ENCODE measurements at regions not wholly inside any gene's neighbourhood (a gene's known extent, or its start where the extent isn't known, plus 50 kb on each side); places are given as distances from the start of the nearest gene placed in this dataset.

DNA sequence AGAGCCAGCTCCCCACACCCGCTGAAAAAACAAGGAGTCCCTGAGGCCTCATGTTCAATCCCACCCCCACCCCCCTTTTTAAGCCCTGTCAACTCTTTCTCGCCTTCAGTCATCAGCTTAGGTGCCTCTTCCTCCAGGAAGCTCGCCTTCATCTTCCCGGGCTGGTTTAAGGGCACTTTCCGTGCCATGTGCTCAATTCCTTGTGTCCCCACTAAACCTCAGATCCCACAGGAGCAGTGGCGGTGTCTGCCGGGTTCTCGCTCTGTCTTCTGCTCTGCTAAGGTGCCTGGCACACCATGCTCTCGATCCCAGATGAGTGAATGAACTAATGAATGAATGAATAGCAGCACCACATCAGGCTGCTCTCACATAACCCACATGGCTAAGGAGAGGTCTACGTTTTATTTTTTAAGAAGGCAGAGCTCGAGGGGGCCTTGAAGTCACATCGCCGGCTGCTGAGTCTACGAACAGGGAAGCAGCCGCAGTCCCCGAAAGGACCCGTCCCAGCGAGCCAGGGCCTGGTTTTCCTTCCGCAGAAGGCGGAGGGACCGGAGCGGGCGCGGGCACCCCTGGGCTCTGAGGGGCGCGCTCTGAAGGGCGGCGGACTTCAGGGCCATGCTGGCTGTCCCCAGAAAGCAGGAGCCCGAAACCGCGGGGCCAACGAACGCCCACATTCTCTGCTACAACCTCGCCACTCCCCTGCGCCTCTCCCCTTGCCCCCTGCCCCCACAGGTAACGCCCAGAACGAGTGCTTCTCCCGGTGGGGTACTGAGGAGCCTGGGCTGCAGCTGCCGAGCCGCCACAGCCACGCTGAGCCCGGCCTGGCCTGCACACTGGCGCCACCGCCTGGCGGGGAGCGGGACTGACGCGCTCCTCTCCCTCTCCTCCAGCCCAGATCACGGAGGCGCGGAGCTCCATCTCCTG is 73.4 kb upstream of the KCNMA1 start:
- peak; percentile 78 for DNase-seq

DNA sequence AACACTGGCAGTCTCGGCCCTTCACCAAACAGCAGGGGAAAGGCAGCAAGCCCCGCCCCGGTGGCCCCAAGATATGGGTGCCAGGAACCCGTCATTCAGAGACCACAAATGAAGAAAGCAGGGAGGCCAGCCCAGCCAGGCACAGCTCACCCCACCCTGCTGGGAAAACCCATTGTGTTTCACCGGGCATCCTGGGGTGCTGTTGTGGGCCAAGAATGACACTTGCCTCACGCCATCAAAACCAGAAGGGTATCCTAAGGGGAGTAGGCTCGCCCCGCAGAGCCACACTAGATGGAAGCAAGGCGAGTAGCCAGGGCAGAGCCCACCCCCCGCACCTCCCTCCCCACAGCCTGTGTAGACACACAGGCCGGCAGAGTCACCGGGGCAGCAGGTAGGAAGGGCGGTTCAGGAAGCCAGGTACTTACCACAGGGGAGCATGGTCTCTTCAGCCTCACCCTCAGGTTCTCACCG is 72.5 kb upstream of the KCNMA1 start:
- no peak for DNase-seq

DNA sequence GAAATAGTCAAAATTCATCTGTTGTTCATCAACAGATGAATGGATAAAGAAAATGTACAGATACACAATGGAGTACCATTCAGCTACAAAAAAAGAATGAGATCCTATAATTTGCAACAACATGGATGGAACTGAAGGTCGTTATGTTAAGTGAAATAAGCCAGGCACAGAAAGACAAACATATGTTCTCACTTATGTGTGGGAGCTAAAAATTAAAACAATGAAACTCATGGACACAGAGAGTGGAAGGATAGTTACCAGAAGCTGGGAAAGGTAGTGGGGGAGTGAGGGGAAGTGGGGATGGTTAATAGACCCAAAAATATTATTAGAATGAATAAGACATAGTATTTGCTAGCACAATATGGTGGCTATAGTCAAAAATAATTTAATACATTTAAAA is 70.0 kb upstream of the KCNMA1 start:
- DNase-seq: no peak

DNA sequence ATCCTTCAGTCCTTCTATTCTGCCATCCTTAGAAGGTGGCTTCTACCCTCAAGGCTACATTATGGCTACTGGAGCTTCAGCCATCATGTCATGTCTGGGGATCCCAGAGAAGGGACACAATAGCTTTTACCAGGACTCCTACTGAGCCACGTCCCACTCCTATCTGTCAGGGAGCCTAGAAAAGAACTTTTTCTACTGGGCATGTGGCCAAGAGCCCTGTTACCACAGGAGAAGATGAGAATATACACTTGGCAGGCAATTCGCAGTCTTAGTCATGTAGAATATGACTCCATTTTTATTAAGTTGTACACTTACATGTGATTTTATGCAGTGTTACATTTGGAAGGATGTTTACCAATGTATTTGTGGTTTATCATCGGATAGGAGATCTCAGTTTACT is 64.6 kb upstream of the KCNMA1 start:
- DNase-seq: no peak

DNA sequence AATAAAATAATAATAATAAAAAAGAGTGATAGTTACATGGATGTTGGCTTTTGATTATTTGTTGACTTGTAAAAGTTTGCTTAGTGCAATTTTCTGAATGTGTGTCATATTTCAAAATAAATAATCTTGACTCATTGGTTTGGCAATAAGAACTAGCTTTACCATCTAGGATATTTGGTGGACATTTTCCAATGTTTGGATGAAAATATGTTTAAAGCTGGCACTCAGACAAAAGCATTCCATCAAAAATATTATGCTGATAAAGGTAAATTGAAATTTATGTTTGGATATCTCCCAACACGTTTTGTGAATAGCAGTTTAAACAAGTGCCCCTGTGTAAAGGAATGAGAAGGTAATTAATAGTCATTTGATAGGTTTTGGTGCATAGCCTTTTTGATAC is 62.5 kb upstream of the KCNMA1 start:
- DNase-seq: no peak

DNA sequence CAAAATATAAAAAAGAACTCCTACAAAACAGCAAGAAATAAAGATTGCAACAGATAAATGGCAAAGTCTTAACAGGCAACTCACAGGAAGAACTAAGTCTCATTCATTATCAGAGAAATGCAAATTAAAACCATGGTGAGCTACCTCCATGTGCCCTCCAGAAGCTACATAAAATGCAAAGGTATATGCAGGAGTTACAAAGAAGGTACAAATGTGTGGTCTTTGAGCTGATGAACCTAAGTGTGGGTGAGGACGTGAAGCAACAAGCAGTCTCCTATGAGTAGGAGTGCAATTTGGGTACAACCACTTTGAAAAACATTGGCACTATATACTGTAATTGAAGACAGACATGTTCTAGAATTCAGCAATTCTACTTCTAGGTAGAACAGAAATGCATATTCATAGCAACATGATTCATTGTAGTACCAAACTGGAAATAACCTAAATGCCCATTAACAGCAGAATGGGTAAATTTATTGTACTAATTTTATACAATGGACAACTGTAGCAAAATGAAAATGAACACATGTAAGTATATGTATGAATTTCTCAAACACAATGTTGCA is 61.6 kb upstream of the KCNMA1 start:
- no peak for DNase-seq

DNA sequence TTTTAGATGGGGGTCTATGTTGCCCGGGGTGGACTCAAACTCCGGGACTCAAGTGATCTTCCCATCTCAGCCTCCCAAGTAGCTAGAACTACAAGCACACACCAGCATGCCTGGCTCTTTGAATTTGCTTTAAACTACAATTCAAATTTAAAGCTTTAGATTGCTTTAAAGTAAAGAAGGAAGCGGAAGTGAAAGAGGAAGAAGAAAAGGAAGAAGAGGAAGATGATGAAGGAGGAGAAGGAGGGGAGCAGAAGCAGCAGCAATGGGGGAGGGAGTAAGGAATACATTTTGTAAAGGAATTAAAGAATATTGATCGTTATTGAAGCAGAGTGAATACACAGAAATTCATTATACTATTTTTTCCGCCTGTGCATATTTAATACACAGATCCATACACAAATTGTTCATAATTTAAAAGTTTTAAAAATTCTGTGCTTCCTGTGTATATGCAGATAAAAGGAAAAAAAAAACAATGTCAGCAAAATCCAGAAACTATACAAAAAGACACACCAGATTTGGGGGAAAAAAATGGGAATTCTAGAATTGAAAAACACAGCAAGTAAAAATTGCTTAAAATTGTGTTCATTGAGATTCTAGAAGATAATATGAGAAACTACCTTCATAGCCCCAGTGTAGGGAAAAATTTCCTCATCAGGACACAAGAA is 60.8 kb upstream of the KCNMA1 start:
- no peak for DNase-seq

DNA sequence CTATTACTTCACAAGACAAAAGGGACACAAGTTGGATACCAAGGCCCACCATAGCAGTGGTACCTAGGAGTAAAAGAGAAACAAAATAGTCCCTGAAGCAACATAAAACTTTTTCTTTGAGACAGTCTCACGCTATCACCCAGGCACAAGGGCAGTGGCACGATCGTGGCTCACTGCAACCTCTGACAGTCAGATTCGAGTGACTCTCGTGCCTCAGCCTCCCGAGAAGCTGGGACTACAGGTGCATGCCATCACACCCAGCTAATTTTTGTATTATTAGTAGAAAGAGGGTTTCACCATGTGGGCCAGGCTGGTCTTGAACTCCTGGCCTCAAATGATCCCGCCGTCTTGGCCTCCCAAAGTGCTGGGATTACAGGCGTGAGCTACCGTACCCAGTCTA is 59.0 kb upstream of the KCNMA1 start:
- no peak for DNase-seq

DNA sequence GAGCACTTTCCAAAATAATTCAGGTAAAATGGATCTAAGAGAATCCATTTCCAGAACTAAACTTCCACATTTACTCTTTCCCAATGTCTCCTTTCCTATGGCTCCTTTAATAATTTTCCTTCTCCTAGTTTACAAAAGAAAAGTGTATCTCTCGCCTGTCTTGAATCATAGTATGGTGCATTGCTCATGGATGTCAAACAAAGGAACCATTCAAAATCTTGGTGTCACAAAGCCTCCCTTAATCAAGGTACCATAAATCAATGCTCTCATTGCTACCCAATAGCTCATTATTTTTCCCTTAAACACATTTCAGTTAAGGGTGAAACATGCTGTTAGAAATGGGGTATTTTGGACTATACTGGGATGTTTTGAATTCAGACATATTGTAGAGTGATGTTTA is 57.6 kb upstream of the KCNMA1 start:
- no peak for DNase-seq

DNA sequence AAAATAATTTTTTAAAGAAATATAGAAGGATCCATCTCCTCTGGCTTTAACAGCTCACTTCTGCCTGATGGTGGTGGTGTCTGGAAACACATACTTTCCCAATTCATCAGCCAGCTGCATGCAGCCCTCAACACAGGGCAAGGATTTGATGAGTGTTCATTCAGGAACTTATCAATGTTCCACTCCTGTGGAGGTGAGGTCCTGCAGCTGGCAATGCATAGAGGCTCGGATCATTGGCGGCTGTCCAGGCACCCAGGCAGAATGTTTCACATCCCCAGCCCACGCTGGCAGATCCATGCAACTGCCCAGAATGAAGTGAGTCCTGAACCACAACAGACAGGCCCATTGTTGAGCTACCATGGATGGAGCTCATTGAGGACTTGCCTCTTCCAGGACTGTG is 55.2 kb upstream of the KCNMA1 start:
- DNase-seq: no peak

DNA sequence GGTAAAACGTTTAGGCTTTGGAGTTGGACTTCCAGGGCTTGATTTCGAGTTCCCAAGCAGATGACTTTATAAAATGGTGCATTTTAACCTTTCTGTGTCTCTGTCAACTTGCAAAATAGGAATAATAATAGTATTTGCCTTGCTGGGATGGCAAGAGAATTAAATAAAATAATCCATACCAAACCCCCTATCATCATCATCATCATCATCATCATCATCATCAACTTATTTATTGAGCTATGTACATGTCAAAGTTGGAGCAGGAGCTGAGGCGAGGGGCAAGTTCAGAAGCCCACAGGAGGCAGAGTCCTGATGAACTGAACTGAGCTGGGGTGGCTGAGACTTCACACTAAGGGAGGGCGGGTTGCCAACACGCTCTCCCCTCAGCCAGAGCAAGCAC is 51.7 kb upstream of the KCNMA1 start:
- no peak for DNase-seq

DNA sequence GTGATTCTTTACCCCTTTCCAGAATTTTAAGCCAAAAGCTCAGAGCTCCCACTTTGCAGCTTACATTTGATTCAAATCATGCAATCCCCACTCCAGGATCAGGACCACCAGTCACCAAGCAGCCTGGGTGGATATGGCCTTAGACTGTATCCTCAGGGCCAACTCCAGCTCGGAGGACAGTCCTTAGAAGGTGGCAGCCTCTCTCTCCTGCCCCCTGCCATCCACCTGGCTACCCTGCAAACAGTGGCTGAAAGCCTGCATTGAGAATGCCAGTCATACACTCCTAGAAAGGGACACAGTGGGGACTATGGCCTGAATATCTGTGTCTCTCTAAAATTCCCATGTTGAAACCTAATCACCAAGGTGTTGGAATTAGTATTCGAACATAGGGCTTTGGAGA is 50.0 kb upstream of the KCNMA1 start:
- DNase-seq: no peak
